OCI-M2 (cell line): ENCODE measurements at regions not wholly inside any gene's neighbourhood (a gene's known extent, or its start where the extent isn't known, plus 50 kb on each side); places are given as distances from the start of the nearest gene placed in this dataset.

Source experiments
- DNase-seq: peaks from one replicate; lab custom pipeline; 2025; ENCODE audit not compliant: unreplicated experiment; lab: John Stamatoyannopoulos, UW

GRCh38 chr2:196383799-196384198 lies 212.4 kb upstream of the STK17B start:
- DNase-seq: no peak

- no peak for DNase-seq
These were observed 213.4 kb upstream of the STK17B start for GRCh38 chr2:196384729-196385128.

- DNase-seq: no peak
These were observed 218.3 kb upstream of the STK17B start for GRCh38 chr2:196389670-196390069.

- no peak for DNase-seq
These were observed 219.1 kb upstream of the STK17B start for GRCh38 chr2:196390243-196391148.

GRCh38 chr2:196391149-196391479 lies 219.7 kb upstream of the STK17B start:
- DNase-seq: no peak

GRCh38 chr2:196399096-196399495 lies 227.7 kb upstream of the STK17B start:
- no peak for DNase-seq

GRCh38 chr2:196399722-196400691 lies 228.6 kb upstream of the STK17B start:
- no peak for DNase-seq

GRCh38 chr2:196403471-196403870 lies 232.1 kb upstream of the STK17B start:
- DNase-seq: no peak

GRCh38 chr2:196404276-196404675 lies 232.9 kb upstream of the STK17B start:
- no peak for DNase-seq

- DNase-seq: no peak
These were observed 231.7 kb upstream of the CCDC150 start for GRCh38 chr2:196407675-196408264.

GRCh38 chr2:196409376-196409775 lies 230.1 kb upstream of the CCDC150 start:
- no peak for DNase-seq

GRCh38 chr2:196410008-196410407 lies 229.5 kb upstream of the CCDC150 start:
- DNase-seq: no peak

- DNase-seq: no peak
These were observed 225.7 kb upstream of the CCDC150 start for GRCh38 chr2:196413821-196414274.

GRCh38 chr2:196415384-196415783 lies 224.1 kb upstream of the CCDC150 start:
- DNase-seq: no peak

GRCh38 chr2:196420143-196420542 lies 219.4 kb upstream of the CCDC150 start:
- no peak for DNase-seq

- no peak for DNase-seq
These were observed 217.6 kb upstream of the CCDC150 start for GRCh38 chr2:196421880-196422279.

- no peak for DNase-seq
These were observed 217.2 kb upstream of the CCDC150 start for GRCh38 chr2:196422361-196422760.

GRCh38 chr2:196426122-196426521 lies 213.4 kb upstream of the CCDC150 start:
- DNase-seq: no peak

GRCh38 chr2:196427986-196428634 lies 211.4 kb upstream of the CCDC150 start:
- DNase-seq: no peak

GRCh38 chr2:196431076-196431475 lies 208.4 kb upstream of the CCDC150 start:
- no peak for DNase-seq

GRCh38 chr2:196431957-196432356 lies 207.6 kb upstream of the CCDC150 start:
- DNase-seq: no peak
